Esophagus squamous epithelium (tissue), 5 donors: ENCODE measurements at regions not wholly inside any gene's neighbourhood (a gene's known extent, or its start where the extent isn't known, plus 50 kb on each side); places are given as distances from the start of the nearest gene placed in this dataset.

Experiments
- DNase-seq: peaks from one replicate; lab custom pipeline; 2025; lab: John Stamatoyannopoulos, UW
- H3K27ac ChIP-seq, 4 donors: fragments of 200-600 bp; sonication (generic); one replicate each; pipeline ENCODE4 v1.5.1; 2016 to 2019; ENCODE audit warnings: mild to moderate bottlenecking in 1 of 4
- H3K27me3 ChIP-seq, 4 donors: fragments of 200-600 bp; sonication (generic); 1 replicate in 3 of 4; 2 replicates in 1 of 4; pipeline versions ENCODE4 v1.5.1 to v1.6.0; 2017 to 2021; ENCODE audit warnings: antibody characterized with exemption in 1 of 4
- H3K36me3 ChIP-seq, 3 donors: fragments of 200-600 bp; sonication (generic); one replicate each; pipeline ENCODE4 v1.5.1; 2016 to 2019
- H3K4me1 ChIP-seq, 3 donors: fragments of 200-600 bp; sonication (generic); one replicate each; pipeline ENCODE4 v1.5.1; 2017 to 2019
- H3K4me3 ChIP-seq, 4 donors: fragments of 200-600 bp; sonication (generic); 1 replicate in 3 of 4; 2 replicates in 1 of 4; pipeline ENCODE4 v1.5.1; 2016 to 2019; ENCODE audit warnings: mild to moderate bottlenecking in 2 of 4, moderate library complexity in 1 of 4
- H3K9me3 ChIP-seq, 3 donors: fragments of 200-600 bp; sonication (generic); one replicate each; pipeline ENCODE4 v1.5.1; 2016 to 2019
- POLR2A ChIP-seq, 4 donors: fragments of 450-650 bp; IDR thresholded peaks; one replicate each; pipeline ENCODE4 v1.6.1; 2017; ENCODE audit warnings: antibody characterized with exemption in 4 of 4, mild to moderate bottlenecking in 4 of 4, moderate library complexity in 3 of 4
- WGBS, 2 donors: methylation state at CpG; one replicate each; pipeline ENCODE4 v1.1.5; 2018; 5-methylcytosine and 5-hydroxymethylcytosine counted together
- intact Hi-C: fragments of 100-400 bp; cut with DNase I; formaldehyde crosslinking; loops from one replicate; pipeline ENCODE4 v1.15.0; 2022
- TF ChIP-seq, protein P1 (sequence below), 6 experiments: fragments of 450-650 bp in 4 of 6; fragments of 200-600 bp in 2 of 6; sonication (generic) in 2 of 6; IDR thresholded peaks; one replicate each; pipeline ENCODE4 v1.5.1; 2016 to 2019; ENCODE audit warnings: antibody characterized with exemption in 6 of 6, mild to moderate bottlenecking in 4 of 6, moderate library complexity in 4 of 6
- donor health status: DM: yes; HTN: yes; CAD: no.

DNA sequence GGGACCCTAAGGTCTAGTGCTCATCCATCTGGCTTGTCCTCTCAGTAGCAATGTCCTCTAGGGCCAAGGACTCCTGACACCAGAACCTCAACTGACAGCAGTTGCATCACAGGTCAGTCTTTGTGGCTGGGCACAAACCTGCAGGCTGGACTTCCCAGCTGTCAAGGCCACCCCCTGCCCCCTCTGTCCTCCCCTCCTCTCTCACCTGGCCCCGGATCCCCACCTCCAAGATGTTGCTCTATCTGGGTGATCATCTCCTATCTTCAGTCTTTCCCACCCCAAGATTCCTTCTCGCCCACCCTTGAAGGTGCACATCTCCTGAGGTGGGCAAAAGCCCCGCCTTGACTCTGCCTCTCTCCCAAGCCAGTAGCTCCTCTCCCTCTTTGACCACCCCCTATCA lies 131.8 kb upstream of the SRSF6 start:
- Histone ChIP-seq H3K4me1 (no peaks in the 10 kb centered on the region), H3K27ac (no peak overlapping the region), H3K36me3 (no peaks in the 10 kb centered on the region), H3K27me3 (no peaks in the 10 kb centered on the region), H3K9me3 (no peaks in the 10 kb centered on the region), H3K4me3 (no peak overlapping the region)
- no peak for DNase-seq
- no peak for TF ChIP-seq POLR2A (IDR thresholded peaks at IDR 0.05)
- TF ChIP-seq, protein P1, sequence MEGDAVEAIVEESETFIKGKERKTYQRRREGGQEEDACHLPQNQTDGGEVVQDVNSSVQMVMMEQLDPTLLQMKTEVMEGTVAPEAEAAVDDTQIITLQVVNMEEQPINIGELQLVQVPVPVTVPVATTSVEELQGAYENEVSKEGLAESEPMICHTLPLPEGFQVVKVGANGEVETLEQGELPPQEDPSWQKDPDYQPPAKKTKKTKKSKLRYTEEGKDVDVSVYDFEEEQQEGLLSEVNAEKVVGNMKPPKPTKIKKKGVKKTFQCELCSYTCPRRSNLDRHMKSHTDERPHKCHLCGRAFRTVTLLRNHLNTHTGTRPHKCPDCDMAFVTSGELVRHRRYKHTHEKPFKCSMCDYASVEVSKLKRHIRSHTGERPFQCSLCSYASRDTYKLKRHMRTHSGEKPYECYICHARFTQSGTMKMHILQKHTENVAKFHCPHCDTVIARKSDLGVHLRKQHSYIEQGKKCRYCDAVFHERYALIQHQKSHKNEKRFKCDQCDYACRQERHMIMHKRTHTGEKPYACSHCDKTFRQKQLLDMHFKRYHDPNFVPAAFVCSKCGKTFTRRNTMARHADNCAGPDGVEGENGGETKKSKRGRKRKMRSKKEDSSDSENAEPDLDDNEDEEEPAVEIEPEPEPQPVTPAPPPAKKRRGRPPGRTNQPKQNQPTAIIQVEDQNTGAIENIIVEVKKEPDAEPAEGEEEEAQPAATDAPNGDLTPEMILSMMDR (IDR thresholded peaks at IDR 0.05), result no peak
- intact Hi-C loops, result no loop called here
- 48 to 60% methylated on average over 3 of the region's 3 CpGs for WGBS, 2 donors

- no peak for TF ChIP-seq POLR2A (IDR thresholded peaks at IDR 0.05)
- TF ChIP-seq, protein P1 (IDR thresholded peaks at IDR 0.05), result no peak
- H3K4me3 ChIP-seq, result no peak overlapping the region
- intact Hi-C loops, result no loop called here
- peaks cover 0 to 4% (median 0%) of the 10 kb centered on the region in 4 donors for H3K27me3 ChIP-seq
- WGBS, 2 donors, result 54 to 100% methylated on average over 1 to 4 of the region's 4 CpGs
- no peak for DNase-seq
- no peaks in the 10 kb centered on the region for H3K4me1 ChIP-seq
- no peaks in the 10 kb centered on the region for H3K9me3 ChIP-seq
- no peak overlapping the region for H3K27ac ChIP-seq
- no peaks in the 10 kb centered on the region for H3K36me3 ChIP-seq
Measured at GRCh38 chr20:43323592-43323991, 133.9 kb upstream of the PTPRT start.

DNA sequence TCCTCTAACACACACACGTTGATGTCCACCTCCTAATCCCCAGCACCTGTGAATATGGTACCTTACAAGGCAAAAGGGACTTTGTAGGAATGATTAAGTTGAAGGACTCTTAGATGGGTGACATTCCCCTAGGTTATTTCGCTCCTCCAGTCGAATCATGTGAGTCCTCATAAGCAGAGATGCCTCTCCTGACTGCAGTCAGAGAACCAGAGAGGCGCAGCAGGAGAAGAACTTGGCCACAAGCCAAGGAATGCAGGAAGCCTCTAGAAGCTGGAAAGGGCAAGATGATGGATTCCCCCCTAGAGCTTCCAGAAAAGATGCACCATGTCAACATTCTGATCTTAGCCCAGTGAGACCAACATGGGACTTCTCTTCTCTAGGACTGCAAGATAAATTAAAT lies 133.1 kb upstream of the PTPRT start:
- H3K4me3 ChIP-seq, result no peak overlapping the region
- WGBS, 2 donors, result 48 to 69% methylated on average over 4 of the region's 4 CpGs
- no peaks in the 10 kb centered on the region for H3K9me3 ChIP-seq
- TF ChIP-seq, protein P1 (IDR thresholded peaks at IDR 0.05), result no peak
- no peak for TF ChIP-seq POLR2A (IDR thresholded peaks at IDR 0.05)
- H3K36me3 ChIP-seq, result no peaks in the 10 kb centered on the region
- peaks cover 0 to 4% (median 0%) of the 10 kb centered on the region in 4 donors for H3K27me3 ChIP-seq
- no peaks in the 10 kb centered on the region for H3K4me1 ChIP-seq
- intact Hi-C loops, result no loop called here
- no peak overlapping the region for H3K27ac ChIP-seq
- no peak for DNase-seq

DNA sequence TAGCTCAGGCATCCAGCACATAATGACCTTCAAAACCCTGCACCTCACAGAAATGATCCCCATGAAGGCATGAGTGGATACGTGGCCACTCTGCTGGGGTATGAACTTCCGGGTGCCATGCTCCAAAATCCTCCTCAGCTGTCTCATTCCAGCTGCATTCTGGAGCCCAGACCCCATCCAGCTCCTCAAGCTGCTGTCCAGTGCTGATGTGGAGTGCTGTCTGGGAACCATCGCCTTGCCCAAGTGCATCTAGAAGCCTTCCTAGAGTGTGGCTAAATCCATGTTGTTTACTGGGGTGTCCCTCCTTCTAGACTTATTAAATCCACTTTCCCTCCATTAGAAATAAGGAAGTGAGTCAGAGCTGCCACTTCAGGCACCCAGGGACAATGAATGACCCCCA lies 130.8 kb upstream of the PTPRT start:
- H3K4me1 ChIP-seq, result no peaks in the 10 kb centered on the region
- no peak overlapping the region for H3K27ac ChIP-seq
- TF ChIP-seq, protein P1 (IDR thresholded peaks at IDR 0.05), result no peak
- intact Hi-C loops, result no loop called here
- peaks cover 0 to 4% (median 0%) of the 10 kb centered on the region in 4 donors for H3K27me3 ChIP-seq
- WGBS, 2 donors, result 63 to 80% methylated on average over 1 to 2 of the region's 3 CpGs
- no peaks in the 10 kb centered on the region for H3K9me3 ChIP-seq
- H3K36me3 ChIP-seq, result no peaks in the 10 kb centered on the region
- no peak for DNase-seq
- no peak overlapping the region for H3K4me3 ChIP-seq

- DNase-seq, result no peak
- Histone ChIP-seq H3K27ac (no peak overlapping the region), H3K4me3 (no peak overlapping the region), H3K9me3 (no peaks in the 10 kb centered on the region), H3K4me1 (no peaks in the 10 kb centered on the region), H3K27me3 (peaks cover 0 to 4% (median 0%) of the 10 kb centered on the region in 4 donors), H3K36me3 (no peaks in the 10 kb centered on the region)
- intact Hi-C loops, result no loop called here
- WGBS, 2 donors, result 48 to 57% methylated on average over 3 to 4 of the region's 5 CpGs
- no peak for TF ChIP-seq POLR2A (IDR thresholded peaks at IDR 0.05)
- TF ChIP-seq, protein P1 (IDR thresholded peaks at IDR 0.05), result no peak
Measured at GRCh38 chr20:43318755-43319297, 129.1 kb upstream of the PTPRT start.
